Liver (tissue), 8 donors: ENCODE measurements at regions not wholly inside any gene's neighbourhood (a gene's known extent, or its start where the extent isn't known, plus 50 kb on each side); places are given as distances from the start of the nearest gene placed in this dataset.

Experiments
- DNase-seq: peaks from one replicate; pipeline ENCODE4 v3.0.0-alpha.2; 2017; ENCODE audit warnings: low spot score
- H3K27ac ChIP-seq, 2 donors: one replicate each; pipeline ENCODE4 v1.7.0; 2013; ENCODE audit warnings: inconsistent platforms in 2 of 2, low read length in 2 of 2, control low read depth in 1 of 2, low read depth in 1 of 2, mild to moderate bottlenecking in 1 of 2
- H3K27me3 ChIP-seq, 4 donors: one replicate each; pipeline versions ENCODE4 v1.6.1 to v1.7.0; 2013; ENCODE audit warnings: low read length in 3 of 4, inconsistent platforms in 1 of 4, mild to moderate bottlenecking in 1 of 4, moderate library complexity in 1 of 4; ENCODE audit not compliant: control insufficient read depth in 4 of 4, insufficient read depth in 4 of 4
- H3K36me3 ChIP-seq, 4 donors: one replicate each; pipeline versions ENCODE4 v1.6.1 to v1.7.0; 2013; ENCODE audit warnings: low read length in 3 of 4, mild to moderate bottlenecking in 3 of 4, low read depth in 1 of 4, moderate library complexity in 1 of 4; ENCODE audit not compliant: control insufficient read depth in 4 of 4, insufficient read depth in 3 of 4
- H3K4me1 ChIP-seq, 4 donors: one replicate each; pipeline versions ENCODE4 v1.6.1 to v1.7.0; 2013; ENCODE audit warnings: low read length in 3 of 4, mild to moderate bottlenecking in 3 of 4, moderate library complexity in 1 of 4; ENCODE audit not compliant: control insufficient read depth in 4 of 4, insufficient read depth in 4 of 4
- H3K4me3 ChIP-seq, 3 donors: one replicate each; pipeline versions ENCODE4 v1.6.1 to v1.7.0; 2013; ENCODE audit warnings: low read length in 3 of 3, control low read depth in 1 of 3, low read depth in 1 of 3, mild to moderate bottlenecking in 1 of 3
- H3K9ac ChIP-seq, 2 donors: one replicate each; pipeline ENCODE4 v1.7.0; 2013; ENCODE audit warnings: low read length in 2 of 2, mild to moderate bottlenecking in 2 of 2, moderate library complexity in 2 of 2, control low read depth in 1 of 2, low read depth in 1 of 2
- H3K9me3 ChIP-seq, 4 donors: one replicate each; pipeline versions ENCODE4 v1.6.1 to v1.7.0; 2013; ENCODE audit warnings: low read length in 3 of 4; ENCODE audit not compliant: control insufficient read depth in 4 of 4
- EGR1 ChIP-seq, 2 donors: IDR thresholded peaks; 2 replicates each; pipeline ENCODE4 v1.6.1; 2016 to 2018; ENCODE audit warnings: antibody characterized with exemption in 2 of 2, low read depth in 2 of 2
- FOXA1 ChIP-seq: IDR thresholded peaks from 2 replicates; pipeline ENCODE4 v1.6.1; 2016; ENCODE audit warnings: antibody characterized with exemption
- FOXA2 ChIP-seq: IDR thresholded peaks from 2 replicates; pipeline ENCODE4 v1.6.1; 2016; ENCODE audit warnings: antibody characterized with exemption
- HNF4A ChIP-seq, 2 donors: conservative IDR thresholded peaks; 2 replicates each; pipeline ENCODE4 v1.6.1; 2016; ENCODE audit warnings: antibody characterized with exemption in 2 of 2, mild to moderate bottlenecking in 2 of 2
- HNF4G ChIP-seq: IDR thresholded peaks from 2 replicates; pipeline ENCODE4 v1.6.1; 2016; ENCODE audit warnings: antibody characterized with exemption
- JUND ChIP-seq, 2 donors: IDR thresholded peaks; 2 replicates each; pipeline ENCODE4 v1.6.1; 2016; ENCODE audit warnings: antibody characterized with exemption in 2 of 2
- RAD21 ChIP-seq, 2 donors: IDR thresholded peaks; 2 replicates each; pipeline ENCODE4 v1.6.1; 2016; ENCODE audit warnings: antibody characterized with exemption in 2 of 2, mild to moderate bottlenecking in 2 of 2
- RXRA ChIP-seq, 2 donors: IDR thresholded peaks; 2 replicates each; pipeline ENCODE4 v1.6.1; 2017 to 2018; ENCODE audit warnings: antibody characterized with exemption in 2 of 2, mild to moderate bottlenecking in 1 of 2
- SP1 ChIP-seq: IDR thresholded peaks from 2 replicates; pipeline ENCODE4 v1.6.1; 2018; ENCODE audit warnings: antibody characterized with exemption, mild to moderate bottlenecking
- TAF1 ChIP-seq: conservative IDR thresholded peaks from 2 replicates; pipeline ENCODE4 v1.6.1; 2016; ENCODE audit warnings: antibody characterized with exemption, mild to moderate bottlenecking
- YY1 ChIP-seq: IDR thresholded peaks from 2 replicates; pipeline ENCODE4 v1.6.1; 2016; ENCODE audit warnings: antibody characterized with exemption, mild to moderate bottlenecking
- WGBS: extraction: QIAGEN DNeasy Blood & Tissue Kit; methylation state at CpG from one replicate; pipeline ENCODE4 v1.1.7; 2013; 5-methylcytosine and 5-hydroxymethylcytosine counted together
- TF ChIP-seq, protein P1 (sequence below): IDR thresholded peaks from 2 replicates; pipeline ENCODE4 v1.6.1; 2016; ENCODE audit warnings: antibody characterized with exemption
- TF ChIP-seq, protein P2 (sequence below): IDR thresholded peaks from 2 replicates; pipeline ENCODE4 v1.6.1; 2016; ENCODE audit warnings: antibody characterized with exemption
- TF ChIP-seq, protein P3 (sequence below): IDR thresholded peaks from 2 replicates; pipeline ENCODE4 v1.6.1; 2016; ENCODE audit warnings: antibody characterized with exemption
- TF ChIP-seq, protein P4 (sequence below): fragments of 150-350 bp; IDR thresholded peaks from 2 replicates; pipeline ENCODE4 v1.5.1; 2017; ENCODE audit warnings: improper control_type of control experiment, low read depth, low read length; ENCODE audit not compliant: missing input control
- donor health status: healthy.
- donor health status: healthy.
- donor health status: healthy.
- donor health status: healthy.
- donor health status: healthy.

DNA sequence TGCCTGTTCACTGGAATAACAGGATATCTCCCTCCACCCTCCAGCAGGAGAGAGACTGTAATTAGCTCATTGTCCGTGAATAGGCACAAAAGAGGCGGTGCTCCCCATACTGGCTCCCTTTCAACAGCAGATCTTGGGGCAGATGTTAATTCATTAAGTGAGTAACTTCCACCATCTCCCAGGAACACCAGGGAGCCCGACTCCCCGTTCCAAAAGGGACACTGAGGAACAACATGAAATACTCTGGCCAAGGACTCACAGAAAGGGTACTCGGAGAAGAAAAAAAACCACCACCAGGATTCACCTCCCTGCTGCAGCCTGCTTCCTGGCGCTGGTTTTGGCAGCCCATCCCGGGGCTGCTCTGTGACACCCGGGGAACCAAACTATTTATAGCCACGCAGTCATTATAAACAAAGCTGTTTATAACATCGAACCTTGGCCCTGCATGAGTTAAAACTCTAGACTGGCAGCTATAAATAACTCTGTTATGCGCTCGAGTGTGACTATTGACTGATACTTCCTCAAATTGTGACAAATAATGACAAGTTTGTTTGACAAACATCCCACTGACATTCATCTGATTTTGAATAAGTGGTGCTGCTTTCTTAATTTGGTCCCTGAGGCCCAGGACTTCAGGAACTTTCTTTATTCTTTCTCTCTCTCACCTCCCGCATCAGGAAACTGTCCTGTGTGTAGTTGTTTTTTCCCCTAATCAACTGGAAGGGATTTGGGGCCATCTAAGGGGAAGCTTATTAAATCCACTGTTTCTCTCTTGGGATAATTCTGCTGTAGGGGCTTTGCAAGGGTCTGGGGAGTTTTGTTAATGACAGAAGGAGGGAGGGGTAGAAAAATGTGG is 521.6 kb downstream of the CD83 start:
- 25% methylated on average over 13 of the region's 13 CpGs for WGBS
- TF ChIP-seq RAD21 (IDR thresholded peaks at IDR 0.05): peak; percentile 4 to 26
- TF ChIP-seq, protein P1, sequence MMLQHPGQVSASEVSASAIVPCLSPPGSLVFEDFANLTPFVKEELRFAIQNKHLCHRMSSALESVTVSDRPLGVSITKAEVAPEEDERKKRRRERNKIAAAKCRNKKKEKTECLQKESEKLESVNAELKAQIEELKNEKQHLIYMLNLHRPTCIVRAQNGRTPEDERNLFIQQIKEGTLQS: no peak
- DNase-seq: no peak
- Histone ChIP-seq H3K9ac (no peak overlapping the region), H3K36me3 (no peaks in the 10 kb centered on the region), H3K4me1 (no peaks in the 10 kb centered on the region), H3K9me3 (no peaks in the 10 kb centered on the region), H3K27ac (no peak overlapping the region), H3K4me3 (no peak overlapping the region), H3K27me3 (peaks cover 0 to 4% (median 0%) of the 10 kb centered on the region in 4 donors)

DNA sequence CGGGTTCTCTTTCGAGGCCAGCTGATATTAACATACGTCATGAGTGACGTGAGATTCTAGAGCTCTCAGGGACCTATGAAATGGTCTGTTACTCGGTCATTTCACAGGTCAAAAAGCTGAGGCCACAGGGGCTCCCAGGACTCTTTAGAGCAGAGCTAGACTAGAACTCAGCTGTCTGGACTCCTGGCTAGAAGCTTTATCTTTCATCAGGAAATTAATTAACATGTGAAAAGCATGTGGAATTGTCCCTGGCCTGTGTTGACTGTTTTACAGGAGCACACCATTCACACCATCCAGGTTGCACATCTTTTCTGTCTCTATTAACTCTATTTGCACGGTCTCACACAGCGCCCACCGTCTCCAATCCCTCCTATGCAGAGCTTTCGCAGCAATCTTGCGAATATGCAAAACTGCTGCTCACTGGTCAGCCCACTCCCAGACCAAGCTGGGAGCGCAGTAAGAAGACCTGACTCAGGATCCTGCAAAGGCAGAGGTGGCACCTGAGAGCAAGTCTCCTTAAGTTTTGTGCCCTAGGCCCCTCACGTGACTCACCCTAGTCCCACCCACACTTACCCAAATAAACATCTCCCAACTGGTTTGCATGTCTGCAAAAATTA is 522.5 kb downstream of the CD83 start:
- Histone ChIP-seq H3K27ac (no peak overlapping the region), H3K4me1 (no peaks in the 10 kb centered on the region), H3K9me3 (no peaks in the 10 kb centered on the region), H3K9ac (no peak overlapping the region), H3K27me3 (peaks cover 0 to 4% (median 0%) of the 10 kb centered on the region in 4 donors), H3K4me3 (no peak overlapping the region), H3K36me3 (no peaks in the 10 kb centered on the region)
- DNase-seq: no peak
- TF ChIP-seq HNF4G: no peak
- TF ChIP-seq, protein P2, sequence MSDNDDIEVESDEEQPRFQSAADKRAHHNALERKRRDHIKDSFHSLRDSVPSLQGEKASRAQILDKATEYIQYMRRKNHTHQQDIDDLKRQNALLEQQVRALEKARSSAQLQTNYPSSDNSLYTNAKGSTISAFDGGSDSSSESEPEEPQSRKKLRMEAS: no peak
- TF ChIP-seq, protein P3, sequence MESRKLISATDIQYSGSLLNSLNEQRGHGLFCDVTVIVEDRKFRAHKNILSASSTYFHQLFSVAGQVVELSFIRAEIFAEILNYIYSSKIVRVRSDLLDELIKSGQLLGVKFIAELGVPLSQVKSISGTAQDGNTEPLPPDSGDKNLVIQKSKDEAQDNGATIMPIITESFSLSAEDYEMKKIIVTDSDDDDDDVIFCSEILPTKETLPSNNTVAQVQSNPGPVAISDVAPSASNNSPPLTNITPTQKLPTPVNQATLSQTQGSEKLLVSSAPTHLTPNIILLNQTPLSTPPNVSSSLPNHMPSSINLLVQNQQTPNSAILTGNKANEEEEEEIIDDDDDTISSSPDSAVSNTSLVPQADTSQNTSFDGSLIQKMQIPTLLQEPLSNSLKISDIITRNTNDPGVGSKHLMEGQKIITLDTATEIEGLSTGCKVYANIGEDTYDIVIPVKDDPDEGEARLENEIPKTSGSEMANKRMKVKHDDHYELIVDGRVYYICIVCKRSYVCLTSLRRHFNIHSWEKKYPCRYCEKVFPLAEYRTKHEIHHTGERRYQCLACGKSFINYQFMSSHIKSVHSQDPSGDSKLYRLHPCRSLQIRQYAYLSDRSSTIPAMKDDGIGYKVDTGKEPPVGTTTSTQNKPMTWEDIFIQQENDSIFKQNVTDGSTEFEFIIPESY: no peak
- TF ChIP-seq SP1: no peak
- TF ChIP-seq RXRA (IDR thresholded peaks at IDR 0.05): no peak
- no peak for TF ChIP-seq FOXA2
- no peak for TF ChIP-seq HNF4A (conservative IDR thresholded peaks at IDR 0.05)
- WGBS: 92% methylated on average over 12 of the region's 12 CpGs

DNA sequence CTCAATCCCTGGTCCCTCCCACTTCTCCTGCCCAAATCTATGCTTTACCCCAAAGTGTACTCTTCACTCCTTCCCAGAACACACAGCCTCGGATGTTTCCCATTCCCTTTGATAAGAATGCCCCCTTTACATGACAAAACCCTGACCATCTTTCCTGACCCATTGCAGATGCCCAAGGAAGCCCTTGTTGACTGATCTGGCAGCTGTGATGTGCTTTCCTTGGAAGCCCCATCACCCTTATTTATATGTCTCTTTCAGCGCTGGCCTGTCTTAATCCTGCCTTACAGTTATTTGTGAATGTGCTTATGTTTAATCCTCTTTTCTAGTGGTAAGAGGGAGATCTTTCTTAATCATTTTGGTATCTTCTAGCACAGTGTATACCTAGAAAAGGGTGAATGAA is 523.1 kb downstream of the CD83 start:
- no peak overlapping the region for H3K4me3 ChIP-seq
- TF ChIP-seq JUND (IDR thresholded peaks at IDR 0.05) (no peak), YY1 (no peak), RAD21 (IDR thresholded peaks at IDR 0.05) (no peak), EGR1 (IDR thresholded peaks at IDR 0.05; ENCODE audit: low read depth in 2 of 2) (no peak), TAF1 (no peak), FOXA1 (no peak), RXRA (IDR thresholded peaks at IDR 0.05) (no peak), HNF4G (no peak)
- TF ChIP-seq, protein P4, sequence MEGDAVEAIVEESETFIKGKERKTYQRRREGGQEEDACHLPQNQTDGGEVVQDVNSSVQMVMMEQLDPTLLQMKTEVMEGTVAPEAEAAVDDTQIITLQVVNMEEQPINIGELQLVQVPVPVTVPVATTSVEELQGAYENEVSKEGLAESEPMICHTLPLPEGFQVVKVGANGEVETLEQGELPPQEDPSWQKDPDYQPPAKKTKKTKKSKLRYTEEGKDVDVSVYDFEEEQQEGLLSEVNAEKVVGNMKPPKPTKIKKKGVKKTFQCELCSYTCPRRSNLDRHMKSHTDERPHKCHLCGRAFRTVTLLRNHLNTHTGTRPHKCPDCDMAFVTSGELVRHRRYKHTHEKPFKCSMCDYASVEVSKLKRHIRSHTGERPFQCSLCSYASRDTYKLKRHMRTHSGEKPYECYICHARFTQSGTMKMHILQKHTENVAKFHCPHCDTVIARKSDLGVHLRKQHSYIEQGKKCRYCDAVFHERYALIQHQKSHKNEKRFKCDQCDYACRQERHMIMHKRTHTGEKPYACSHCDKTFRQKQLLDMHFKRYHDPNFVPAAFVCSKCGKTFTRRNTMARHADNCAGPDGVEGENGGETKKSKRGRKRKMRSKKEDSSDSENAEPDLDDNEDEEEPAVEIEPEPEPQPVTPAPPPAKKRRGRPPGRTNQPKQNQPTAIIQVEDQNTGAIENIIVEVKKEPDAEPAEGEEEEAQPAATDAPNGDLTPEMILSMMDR: no peak
- TF ChIP-seq, protein P1: no peak
- TF ChIP-seq, protein P3: no peak
- no peak overlapping the region for H3K27ac ChIP-seq
- H3K27me3 ChIP-seq: peaks cover 0 to 4% (median 0%) of the 10 kb centered on the region in 4 donors
- H3K9ac ChIP-seq: no peak overlapping the region
- H3K36me3 ChIP-seq: no peaks in the 10 kb centered on the region
- no peaks in the 10 kb centered on the region for H3K4me1 ChIP-seq
- 83% methylated on average over 2 of the region's 2 CpGs for WGBS
- no peak for DNase-seq
- H3K9me3 ChIP-seq: no peaks in the 10 kb centered on the region
